ENCODE measurements at regions not wholly inside any gene's neighbourhood (a gene's known extent, or its start where the extent isn't known, plus 50 kb on each side); places are given as distances from the start of the nearest gene placed in this dataset.

DNA sequence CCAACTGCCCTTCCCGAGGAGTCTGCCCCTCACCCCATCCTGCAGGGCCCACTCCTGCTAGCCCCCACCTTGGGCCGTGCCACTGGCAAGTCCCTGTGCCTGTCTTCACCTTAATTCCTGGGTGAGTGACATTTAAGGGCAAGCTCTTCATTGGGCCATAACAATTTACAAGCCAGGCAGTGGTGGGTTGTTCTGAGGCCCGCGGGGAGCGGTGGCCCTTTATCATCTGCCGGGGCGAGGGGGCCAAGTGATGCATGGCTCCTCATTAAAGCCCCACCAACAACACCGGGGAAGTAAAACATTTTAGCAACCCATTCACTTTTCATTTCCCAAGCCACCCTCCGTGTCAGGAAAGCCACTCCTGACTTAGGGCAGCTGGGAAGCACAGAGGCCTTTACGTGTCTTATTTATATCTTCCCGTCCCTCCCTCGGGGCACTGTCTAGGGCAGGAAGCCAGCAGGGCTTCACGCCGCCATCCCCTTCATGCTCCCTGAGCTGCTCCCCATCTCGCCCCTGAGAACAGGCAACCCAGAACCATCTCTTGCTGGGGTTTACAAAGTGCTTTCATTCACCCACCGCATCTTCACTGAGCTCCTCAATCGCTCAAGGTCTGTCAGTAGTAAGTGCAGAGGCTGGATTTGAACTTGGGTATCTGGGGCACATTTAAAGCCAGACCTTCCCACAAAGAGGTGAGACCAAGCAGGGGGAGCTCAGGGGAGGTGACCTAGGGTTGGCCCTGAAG, 55.5 kb upstream of the CCDC167 start:
- no peak for DNase-seq

DNA sequence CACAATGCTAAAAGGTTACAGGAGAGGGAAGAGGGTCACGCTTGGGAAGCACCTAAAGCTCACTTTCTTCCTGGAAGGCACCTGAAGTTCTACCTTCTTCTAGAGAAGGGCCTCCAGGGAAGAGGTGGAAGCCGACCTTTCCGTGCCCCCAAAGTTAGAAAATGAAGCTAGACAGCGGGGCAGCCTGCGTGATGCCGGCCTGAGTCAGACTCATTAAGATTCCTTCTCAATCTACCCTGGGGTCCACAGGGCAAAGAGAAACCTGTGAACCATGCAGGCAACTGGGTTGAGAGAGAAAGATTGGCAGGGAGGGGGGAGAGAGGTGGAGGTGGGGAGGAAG, 54.8 kb upstream of the CCDC167 start:
- DNase-seq, result no peak

DNA sequence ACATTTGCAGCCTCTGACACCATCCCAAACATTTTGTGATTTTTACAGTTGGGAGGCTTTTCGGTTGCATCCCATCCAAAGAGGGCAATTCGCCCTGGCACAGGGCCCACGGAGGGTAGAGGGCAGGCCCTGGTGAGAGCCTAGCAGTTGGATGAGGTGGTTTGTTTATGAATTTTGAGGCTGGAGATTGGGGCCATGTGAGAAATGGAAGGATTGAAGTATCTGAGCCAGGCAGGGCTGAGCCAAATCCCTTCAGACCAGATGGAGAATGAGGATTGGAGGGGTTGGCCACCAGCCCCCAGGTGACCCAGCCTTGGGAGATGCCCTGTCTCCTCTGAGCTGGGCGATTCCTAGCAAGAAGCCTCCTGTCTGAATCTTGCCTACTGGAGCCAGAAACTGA, 52.6 kb upstream of the CCDC167 start:
- DNase-seq, result no peak

DNA sequence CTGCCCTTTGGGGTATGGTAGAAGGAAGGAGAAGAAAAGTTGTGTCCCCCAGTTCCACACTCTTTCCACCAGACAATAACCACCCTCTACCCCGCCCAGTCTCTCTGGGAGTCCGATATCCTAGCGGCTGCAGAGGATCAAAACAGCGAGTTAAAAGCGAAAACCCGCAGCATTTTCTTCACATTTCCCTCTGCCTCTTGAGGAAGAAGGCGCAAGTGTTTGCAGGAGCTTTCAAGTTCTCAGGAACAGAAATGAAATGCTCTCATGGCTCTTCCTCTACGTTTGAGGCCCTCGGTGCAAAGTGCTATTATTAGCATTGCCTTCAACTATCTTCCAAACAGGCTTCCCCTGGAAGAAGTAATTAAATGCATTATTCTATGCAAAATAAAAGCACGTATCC, 52.2 kb upstream of the CCDC167 start:
- DNase-seq, result no peak

DNA sequence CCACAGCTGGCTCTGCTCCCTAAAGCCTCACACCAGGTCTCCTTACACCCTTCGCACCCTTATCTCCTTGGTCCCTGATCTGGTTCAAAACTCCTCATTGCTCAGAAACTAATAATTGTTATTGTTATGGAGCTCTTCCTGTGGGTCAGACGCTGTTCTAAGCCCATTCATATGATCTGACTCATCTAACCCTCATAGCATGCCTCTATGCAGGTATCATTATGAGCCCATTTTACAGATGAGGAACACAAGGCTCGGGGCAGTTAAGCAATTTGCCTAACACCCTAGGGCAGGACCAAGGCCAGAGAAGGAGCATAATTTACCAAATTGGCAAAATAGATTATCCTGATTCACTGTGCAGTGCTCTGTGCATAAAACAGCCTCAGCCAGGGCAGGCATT, 51.8 kb upstream of the CCDC167 start:
- no peak for DNase-seq

DNA sequence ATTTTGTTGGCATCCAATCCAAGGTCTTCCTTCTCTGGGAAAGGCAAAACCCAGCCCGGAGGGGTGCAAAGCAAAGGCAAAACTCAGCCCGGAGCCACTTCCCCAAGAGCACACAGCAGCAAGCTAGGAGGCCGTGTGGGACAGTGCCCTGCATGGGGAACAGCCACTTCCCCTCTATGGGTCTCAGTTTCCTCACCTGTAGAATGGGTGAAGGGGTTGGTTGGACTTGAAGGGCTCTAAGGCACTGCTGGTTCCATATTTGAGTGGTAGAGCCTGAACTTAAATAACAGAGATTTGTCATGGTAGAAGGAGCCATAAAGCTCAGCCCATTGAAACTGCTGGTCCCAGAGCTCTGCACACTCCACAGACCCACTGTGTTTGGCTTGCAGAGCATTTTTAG, 51.3 kb upstream of the CCDC167 start:
- no peak for DNase-seq

DNA sequence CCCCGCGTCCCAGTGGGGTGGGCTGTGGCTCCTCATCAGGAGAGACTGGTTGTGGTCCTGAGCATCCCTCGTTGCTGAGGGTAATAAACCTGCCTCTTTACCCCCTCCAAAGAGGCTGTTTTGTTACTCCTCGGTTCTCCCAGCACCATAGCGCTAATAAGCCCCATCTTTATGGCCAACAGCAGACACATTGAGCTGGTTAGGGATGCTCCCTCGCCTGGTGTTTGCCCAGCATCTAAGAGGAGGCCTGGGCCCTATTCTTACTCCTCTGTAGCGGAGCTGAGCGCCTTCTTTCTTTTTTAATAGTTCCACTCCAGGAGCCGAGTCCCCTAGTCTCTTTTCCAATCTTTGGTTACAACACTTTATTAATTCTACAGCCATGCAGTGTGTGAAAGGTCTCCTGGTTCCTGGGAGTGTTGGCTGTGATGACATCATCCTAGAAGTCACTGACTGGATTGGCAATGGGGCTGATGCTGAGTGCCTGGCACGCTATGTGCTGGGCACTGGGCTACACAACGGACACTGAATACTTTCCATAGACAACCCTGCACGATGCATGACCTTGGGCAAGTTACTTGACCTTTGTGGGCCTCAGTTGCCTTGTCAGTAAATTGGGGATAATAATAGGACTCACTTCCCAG, 50.6 kb upstream of the CCDC167 start:
- no peak for DNase-seq

DNA sequence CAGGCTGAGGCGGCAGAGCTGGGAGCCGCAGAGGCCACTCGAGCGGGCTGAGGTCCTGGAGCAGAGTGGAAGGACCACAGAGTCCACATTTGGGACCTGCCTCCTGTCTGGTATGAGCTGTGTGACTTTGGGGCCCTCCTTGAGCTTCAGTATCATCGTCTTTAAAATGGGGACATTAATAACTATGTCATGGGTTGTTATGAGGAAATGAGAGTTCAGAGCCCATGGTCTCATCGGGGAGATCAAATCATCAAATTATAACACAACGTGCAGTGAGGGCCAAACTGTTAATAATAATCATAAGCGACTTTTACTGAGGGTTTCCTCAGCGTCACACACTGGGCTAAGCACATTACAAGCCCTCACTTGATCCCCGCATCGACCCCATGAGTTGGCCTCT, 49.9 kb upstream of the CCDC167 start:
- no peak for DNase-seq
